H9 (cell line): ENCODE measurements at regions not wholly inside any gene's neighbourhood (a gene's known extent, or its start where the extent isn't known, plus 50 kb on each side); places are given as distances from the start of the nearest gene placed in this dataset.

ENCODE experiments used
- DNase-seq: peaks from one replicate; pipeline ENCODE4 v3.0.0-alpha.2; 2017
- H2AFZ ChIP-seq: one replicate; pipeline ENCODE4 v1.6.1; 2013; ENCODE audit warnings: mild to moderate bottlenecking, low read length, control low read depth, moderate library complexity
- H2AK5ac ChIP-seq: 2 replicates; pipeline ENCODE4 v1.6.1; 2013; ENCODE audit warnings: low read length, control low read depth, mixed read lengths; ENCODE audit not compliant: insufficient read length
- H2BK120ac ChIP-seq: one replicate; pipeline ENCODE4 v1.6.1; 2013; ENCODE audit warnings: low read depth, mild to moderate bottlenecking, low read length, control low read depth, inconsistent platforms; ENCODE audit not compliant: poor library complexity, severe bottlenecking
- H2BK12ac ChIP-seq: 2 replicates; pipeline ENCODE4 v1.6.1; 2013; ENCODE audit warnings: low read length, control low read depth, mixed read lengths, low read depth; ENCODE audit not compliant: insufficient read length
- H2BK15ac ChIP-seq: 2 replicates; pipeline ENCODE4 v1.6.1; 2013; ENCODE audit warnings: low read depth, low read length, control low read depth
- H2BK20ac ChIP-seq: one replicate; pipeline ENCODE4 v1.6.1; 2013; ENCODE audit warnings: low read depth, mild to moderate bottlenecking, low read length, control low read depth, inconsistent platforms; ENCODE audit not compliant: poor library complexity, severe bottlenecking
- H2BK5ac ChIP-seq: 2 replicates; pipeline ENCODE4 v1.6.1; 2013; ENCODE audit warnings: low read length, control low read depth, mixed read lengths; ENCODE audit not compliant: insufficient read length
- H3K14ac ChIP-seq: 2 replicates; pipeline ENCODE4 v1.6.1; 2013; ENCODE audit warnings: low read length, control low read depth; ENCODE audit not compliant: insufficient read depth
- H3K18ac ChIP-seq: 2 replicates; pipeline ENCODE4 v1.6.1; 2013; ENCODE audit warnings: low read depth, mild to moderate bottlenecking, mixed read lengths, low read length, control low read depth; ENCODE audit not compliant: insufficient read length
- H3K23ac ChIP-seq: 2 replicates; pipeline ENCODE4 v1.6.1; 2013; ENCODE audit warnings: low read length, control low read depth, mixed read lengths, low read depth; ENCODE audit not compliant: insufficient read length
- H3K23me2 ChIP-seq: 2 replicates; pipeline ENCODE4 v1.6.1; 2013; ENCODE audit warnings: low read depth, mild to moderate bottlenecking, mixed read lengths, low read length, control low read depth; ENCODE audit not compliant: insufficient read length, poor library complexity, severe bottlenecking
- H3K27ac ChIP-seq: 2 replicates; pipeline ENCODE4 v1.5.1; 2013; ENCODE audit warnings: low read length, control low read depth, mixed read lengths, low read depth; ENCODE audit not compliant: insufficient read length
- H3K27me3 ChIP-seq: 2 replicates; pipeline ENCODE4 v1.6.1; 2013; ENCODE audit warnings: low read length, control low read depth, inconsistent platforms; ENCODE audit not compliant: insufficient read depth
- H3K4ac ChIP-seq: 2 replicates; pipeline ENCODE4 v1.6.1; 2013; ENCODE audit warnings: low read depth, mild to moderate bottlenecking, control low read depth, inconsistent platforms, low read length, moderate library complexity
- H3K4me1 ChIP-seq: 2 replicates; pipeline ENCODE4 v1.6.1; 2013; ENCODE audit warnings: low read length, control low read depth, inconsistent platforms; ENCODE audit not compliant: insufficient read depth
- H3K4me2 ChIP-seq: 2 replicates; pipeline ENCODE4 v1.6.1; 2013; ENCODE audit warnings: low read length, control low read depth, mixed read lengths; ENCODE audit not compliant: insufficient read length, insufficient read depth
- H3K56ac ChIP-seq: 2 replicates; pipeline ENCODE4 v1.6.1; 2013; ENCODE audit warnings: low read depth, mild to moderate bottlenecking, mixed read lengths, low read length, control low read depth; ENCODE audit not compliant: insufficient read length
- H3K79me1 ChIP-seq: 2 replicates; pipeline ENCODE4 v1.6.1; 2013; ENCODE audit warnings: low read depth, mild to moderate bottlenecking, moderate library complexity, low read length, control low read depth, inconsistent platforms; ENCODE audit not compliant: insufficient read depth, poor library complexity, severe bottlenecking
- H3K79me2 ChIP-seq: 2 replicates; pipeline ENCODE4 v1.6.1; 2013; ENCODE audit warnings: low read length, control low read depth, inconsistent platforms; ENCODE audit not compliant: insufficient read depth
- H3K9ac ChIP-seq: 2 replicates; pipeline ENCODE4 v1.6.1; 2013; ENCODE audit warnings: low read length, control low read depth, mixed read lengths; ENCODE audit not compliant: insufficient read length; ENCODE audit errors: extremely low read depth
- H3K9me3 ChIP-seq: one replicate; pipeline ENCODE4 v1.6.1; 2013; ENCODE audit warnings: low read depth, low read length, inconsistent platforms; ENCODE audit not compliant: control insufficient read depth
- H3T11ph ChIP-seq: one replicate; pipeline ENCODE4 v1.6.1; 2013; ENCODE audit warnings: mild to moderate bottlenecking, low read length, control low read depth, inconsistent platforms
- H4K20me1 ChIP-seq: one replicate; pipeline ENCODE4 v1.6.1; 2013; ENCODE audit not compliant: control insufficient read depth, insufficient read length, insufficient read depth
- H4K5ac ChIP-seq: 2 replicates; pipeline ENCODE4 v1.6.1; 2013; ENCODE audit warnings: low read depth, mild to moderate bottlenecking, mixed read lengths, low read length, control low read depth; ENCODE audit not compliant: insufficient read length
- H4K8ac ChIP-seq: replicated peaks from 2 replicates; pipeline ENCODE4 v1.6.1; 2013; ENCODE audit warnings: low read length, control low read depth, mixed read lengths, low read depth; ENCODE audit not compliant: insufficient read length
- H4K91ac ChIP-seq: 2 replicates; pipeline ENCODE4 v1.6.1; 2013; ENCODE audit warnings: low read depth, mild to moderate bottlenecking, moderate library complexity, mixed read lengths, low read length, control low read depth; ENCODE audit not compliant: insufficient read length
- H3K27ac Mint-ChIP-seq, 3 experiments: 2 replicates in 2 of 3; 3 replicates in 1 of 3; pipeline ENCODE4 v1.8.0; 2020 to 2021; ENCODE audit warnings: mixed read lengths in 3 of 3, mild to moderate bottlenecking in 1 of 3, moderate library complexity in 1 of 3
- H3K27me3 Mint-ChIP-seq: 2 replicates; pipeline ENCODE4 v1.8.0; 2021; ENCODE audit warnings: low read depth, mild to moderate bottlenecking, moderate library complexity, mixed read lengths
- H3K36me3 Mint-ChIP-seq, 3 experiments: 2 replicates in 2 of 3; 3 replicates in 1 of 3; pipeline ENCODE4 v1.8.0; 2020 to 2021; ENCODE audit warnings: low read depth in 3 of 3, mixed read lengths in 3 of 3; ENCODE audit not compliant: insufficient read depth in 1 of 3
- H3K4me1 Mint-ChIP-seq, 2 experiments: 2 replicates each; pipeline ENCODE4 v1.8.0; 2020; ENCODE audit warnings: mixed read lengths in 2 of 2
- H3K4me3 Mint-ChIP-seq, 2 experiments: 2 replicates in 1 of 2; 3 replicates in 1 of 2; pipeline ENCODE4 v1.8.0; 2020 to 2021; ENCODE audit warnings: mild to moderate bottlenecking in 2 of 2, mixed read lengths in 2 of 2, moderate library complexity in 1 of 2
- H3K9me3 Mint-ChIP-seq, 2 experiments: 2 replicates in 1 of 2; 3 replicates in 1 of 2; pipeline ENCODE4 v1.8.0; 2020; ENCODE audit warnings: mild to moderate bottlenecking in 2 of 2, mixed read lengths in 2 of 2, moderate library complexity in 1 of 2
- CTCF ChIP-seq: fragments of 200-600 bp; sonication (generic); conservative IDR thresholded peaks from 3 replicates; pipeline ENCODE4 v1.8.0; 2021; ENCODE audit warnings: antibody characterized with exemption, mild to moderate bottlenecking
- WGBS: extraction: QIAGEN DNeasy Blood & Tissue Kit; methylation state at CpG from one replicate; pipeline ENCODE4 v1.1.7; 2013; ENCODE audit warnings: missing lambda C conversion rate, low lambda C conversion rate, mixed read lengths; ENCODE audit not compliant: insufficient read length; ENCODE audit errors: extremely low coverage; 5-methylcytosine and 5-hydroxymethylcytosine counted together

- H3K9me3 ChIP-seq = no peaks in the 10 kb centered on the region
- Mint-ChIP-seq H3K4me1 (no peaks in the 10 kb centered on the region), H3K4me3 (no peak overlapping the region), H3K36me3 (no peaks in the 10 kb centered on the region), H3K27ac (no peak overlapping the region), H3K9me3 (no peaks in the 10 kb centered on the region), H3K27me3 (no peaks in the 10 kb centered on the region)
- no peak overlapping the region for H2BK120ac ChIP-seq
- no peak overlapping the region for H3K4me2 ChIP-seq
- no peaks in the 10 kb centered on the region for H4K20me1 ChIP-seq
- DNase-seq = no peak
- WGBS = no CpG with 5 or more reads among the region's 2 CpGs
- H3K14ac ChIP-seq = no peak overlapping the region
- no peaks in the 10 kb centered on the region for H3K4me1 ChIP-seq
- no peak overlapping the region for H3K23ac ChIP-seq
- H4K8ac ChIP-seq = no peak overlapping the region
- no peak overlapping the region for H4K5ac ChIP-seq
- no peaks in the 10 kb centered on the region for H3K79me2 ChIP-seq
- no peak overlapping the region for H4K91ac ChIP-seq
- H3T11ph ChIP-seq = no peak overlapping the region
- no peak overlapping the region for H2BK20ac ChIP-seq
- H2AFZ ChIP-seq = no peak overlapping the region
- no peaks in the 10 kb centered on the region for H3K27me3 ChIP-seq
- no peak overlapping the region for H2BK5ac ChIP-seq
- H2BK12ac ChIP-seq = no peak overlapping the region
- no peaks in the 10 kb centered on the region for H3K23me2 ChIP-seq
- no peak overlapping the region for H3K9ac ChIP-seq
- H2BK15ac ChIP-seq = no peak overlapping the region
- H2AK5ac ChIP-seq = no peak overlapping the region
- H3K79me1 ChIP-seq = no peaks in the 10 kb centered on the region
- no peak overlapping the region for H3K4ac ChIP-seq
- no peak overlapping the region for H3K56ac ChIP-seq
- no peak for TF ChIP-seq CTCF
- no peak overlapping the region for H3K18ac ChIP-seq
- no peak overlapping the region for H3K27ac ChIP-seq
These were observed 567.3 kb upstream of the KCNMB2 start for GRCh38 chr3:177968891-177969290.
